IPS-20b (cell line): ENCODE measurements at regions not wholly inside any gene's neighbourhood (a gene's known extent, or its start where the extent isn't known, plus 50 kb on each side); places are given as distances from the start of the nearest gene placed in this dataset.

Experiments used
- H3K27ac ChIP-seq: one replicate; pipeline ENCODE4 v1.5.1; 2013; ENCODE audit warnings: low read length
- H3K27me3 ChIP-seq: 2 replicates; pipeline ENCODE4 v1.6.1; 2013; ENCODE audit warnings: mild to moderate bottlenecking, low read length, inconsistent platforms; ENCODE audit not compliant: insufficient read depth
- H3K36me3 ChIP-seq: 2 replicates; pipeline ENCODE4 v1.6.1; 2013; ENCODE audit warnings: low read depth, mild to moderate bottlenecking, inconsistent platforms, low read length, moderate library complexity; ENCODE audit not compliant: insufficient read depth
- H3K4me1 ChIP-seq: 2 replicates; pipeline ENCODE4 v1.6.1; 2013; ENCODE audit warnings: mild to moderate bottlenecking, control low read depth, inconsistent platforms, low read length, moderate library complexity; ENCODE audit not compliant: insufficient read depth
- H3K4me3 ChIP-seq: 2 replicates; pipeline ENCODE4 v1.5.1; 2013; ENCODE audit warnings: mild to moderate bottlenecking, low read length, inconsistent platforms
- H3K9ac ChIP-seq: 2 replicates; pipeline ENCODE4 v1.6.1; 2013; ENCODE audit warnings: low read depth, mild to moderate bottlenecking, inconsistent platforms, low read length, moderate library complexity
- H3K9me3 ChIP-seq: 2 replicates; pipeline ENCODE4 v1.6.1; 2013; ENCODE audit warnings: mild to moderate bottlenecking, low read depth, low read length, inconsistent platforms; ENCODE audit not compliant: insufficient read depth

- Histone ChIP-seq H3K9me3 (no peaks in the 10 kb centered on the region), H3K4me1 (no peaks in the 10 kb centered on the region; the same call in 1 of the 2 replicates), H3K9ac (no peak overlapping the region), H3K27ac (no peak overlapping the region), H3K36me3 (no peaks in the 10 kb centered on the region), H3K4me3 (no peak overlapping the region), H3K27me3 (no peaks in the 10 kb centered on the region)
Measured at GRCh38 chr9:78566948-78567675, 270.2 kb downstream of the PSAT1 start.

GRCh38 chr9:78567693-78568092, 270.8 kb downstream of the PSAT1 start:
- Histone ChIP-seq H3K27me3 (no peaks in the 10 kb centered on the region), H3K27ac (no peak overlapping the region), H3K9ac (no peak overlapping the region), H3K4me3 (no peak overlapping the region), H3K36me3 (no peaks in the 10 kb centered on the region), H3K9me3 (no peaks in the 10 kb centered on the region), H3K4me1 (no peaks in the 10 kb centered on the region; the same call in 1 of the 2 replicates)

DNA sequence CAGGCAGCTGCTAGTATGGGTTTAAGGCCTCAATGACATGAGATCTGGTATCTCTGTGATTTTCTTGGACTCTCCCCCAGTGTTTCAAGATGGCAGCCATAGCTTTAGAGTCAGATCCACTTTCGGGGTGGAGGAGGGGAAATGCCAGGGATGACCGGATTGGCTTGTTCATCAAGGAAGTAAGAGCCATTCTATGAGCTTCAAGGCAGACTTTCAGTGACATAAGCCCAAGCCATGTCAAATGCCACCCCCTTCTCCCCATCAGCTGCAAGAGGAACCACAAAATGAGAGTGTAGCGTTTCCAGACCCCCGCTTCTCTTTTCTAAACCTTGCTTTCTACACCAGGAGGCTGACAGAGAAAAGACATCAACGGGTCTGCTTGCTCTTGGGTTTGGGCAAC, 271.8 kb downstream of the PSAT1 start:
- peaks cover 6% of the 10 kb centered on the region; the same call in 1 of the 2 replicates for H3K4me1 ChIP-seq
- no peak overlapping the region for H3K9ac ChIP-seq
- H3K36me3 ChIP-seq, result no peaks in the 10 kb centered on the region
- no peaks in the 10 kb centered on the region for H3K9me3 ChIP-seq
- H3K4me3 ChIP-seq, result no peak overlapping the region
- H3K27me3 ChIP-seq, result no peaks in the 10 kb centered on the region
- no peak overlapping the region for H3K27ac ChIP-seq

GRCh38 chr9:78572266-78572665, 275.3 kb downstream of the PSAT1 start:
- no peak overlapping the region for H3K9ac ChIP-seq
- peaks cover 27% of the 10 kb centered on the region; the same call in 1 of the 2 replicates for H3K4me1 ChIP-seq
- no peaks in the 10 kb centered on the region for H3K9me3 ChIP-seq
- H3K36me3 ChIP-seq, result no peaks in the 10 kb centered on the region
- no peak overlapping the region for H3K27ac ChIP-seq
- H3K4me3 ChIP-seq, result no peak overlapping the region
- no peaks in the 10 kb centered on the region for H3K27me3 ChIP-seq

DNA sequence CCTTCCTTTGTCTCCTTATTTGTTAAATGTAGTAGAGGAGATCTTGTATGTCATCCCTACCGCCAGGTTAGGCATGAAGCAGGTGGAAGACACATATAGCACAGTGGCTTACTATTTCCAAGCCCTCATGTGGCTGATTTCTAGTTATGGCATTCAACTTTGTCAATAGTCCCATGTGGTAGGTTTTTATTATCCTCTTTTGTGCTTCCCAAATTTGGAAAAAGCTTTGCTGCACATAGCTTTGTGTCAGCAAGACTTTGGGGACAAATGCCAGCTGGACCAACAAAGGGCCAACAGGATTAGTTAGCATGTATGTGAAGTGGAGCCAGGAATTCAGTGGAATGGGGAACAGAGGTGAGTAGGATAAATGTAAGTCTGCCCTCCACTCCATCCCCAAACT, 276.3 kb downstream of the PSAT1 start:
- H3K27me3 ChIP-seq, result no peaks in the 10 kb centered on the region
- H3K36me3 ChIP-seq, result no peaks in the 10 kb centered on the region
- H3K27ac ChIP-seq, result no peak overlapping the region
- H3K9ac ChIP-seq, result no peak overlapping the region
- peaks cover 27% of the 10 kb centered on the region; the same call in 1 of the 2 replicates for H3K4me1 ChIP-seq
- H3K9me3 ChIP-seq, result no peaks in the 10 kb centered on the region
- no peak overlapping the region for H3K4me3 ChIP-seq

DNA sequence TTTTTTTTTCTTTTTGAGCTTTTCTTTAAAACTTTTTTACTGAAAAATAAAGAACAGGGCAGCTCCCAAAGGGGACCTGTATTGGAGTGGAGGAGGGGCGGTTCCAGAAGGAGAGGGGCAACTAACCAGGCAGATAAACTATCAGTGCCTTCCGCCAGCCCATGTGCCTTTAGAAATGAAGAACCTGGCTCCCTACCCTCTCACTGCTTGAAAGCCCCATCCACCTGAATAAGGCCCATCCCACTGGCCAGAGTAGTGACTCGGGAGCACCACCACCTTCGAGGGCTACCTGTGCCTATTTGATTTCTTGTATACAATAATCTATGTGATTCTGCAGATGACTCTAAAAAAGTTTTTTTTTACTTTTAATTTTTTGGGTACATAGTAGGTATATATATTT, 276.7 kb downstream of the PSAT1 start:
- Histone ChIP-seq H3K4me3 (no peak overlapping the region), H3K9me3 (no peaks in the 10 kb centered on the region), H3K27ac (no peak overlapping the region), H3K9ac (no peak overlapping the region), H3K36me3 (no peaks in the 10 kb centered on the region), H3K4me1 (peaks cover 27% of the 10 kb centered on the region; the same call in 1 of the 2 replicates), H3K27me3 (no peaks in the 10 kb centered on the region)

DNA sequence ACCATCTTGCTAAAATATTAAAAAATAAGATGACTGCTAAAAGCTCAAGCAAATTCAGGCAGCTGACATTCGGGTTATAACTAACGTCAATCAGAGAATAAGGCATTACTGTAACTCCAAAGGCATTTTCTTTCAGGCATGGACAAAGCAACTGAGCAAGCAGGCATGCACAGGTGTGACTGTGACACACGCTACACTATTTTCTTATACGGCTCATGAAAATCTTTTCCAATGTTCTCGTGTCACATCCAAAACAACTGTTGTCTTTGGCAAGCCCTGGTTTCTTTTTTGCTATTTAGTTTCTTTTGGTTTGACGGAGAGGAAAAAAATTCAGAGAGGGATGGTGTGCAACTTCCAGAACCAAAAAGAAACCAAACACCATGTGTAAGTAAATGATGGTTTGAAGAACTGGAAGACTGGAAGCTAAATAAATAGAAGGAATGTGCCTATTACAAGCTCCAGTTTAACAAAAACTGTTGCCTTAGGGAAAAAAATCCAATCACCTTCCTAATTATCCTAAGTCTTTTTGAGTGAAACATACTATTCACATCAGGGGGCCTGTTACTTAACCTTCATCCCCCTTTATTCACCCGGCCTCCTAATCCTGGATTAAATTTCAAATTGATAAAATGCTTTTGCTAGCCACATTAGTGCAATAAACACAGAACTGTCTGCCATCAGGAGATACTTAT, 277.6 kb downstream of the PSAT1 start:
- Histone ChIP-seq H3K27me3 (no peaks in the 10 kb centered on the region), H3K27ac (no peak overlapping the region), H3K9ac (no peak overlapping the region), H3K4me3 (no peak overlapping the region; the same call in 1 of the 2 replicates), H3K4me1 (peaks cover 27% of the 10 kb centered on the region; the same call in 1 of the 2 replicates), H3K36me3 (no peaks in the 10 kb centered on the region), H3K9me3 (no peaks in the 10 kb centered on the region)

DNA sequence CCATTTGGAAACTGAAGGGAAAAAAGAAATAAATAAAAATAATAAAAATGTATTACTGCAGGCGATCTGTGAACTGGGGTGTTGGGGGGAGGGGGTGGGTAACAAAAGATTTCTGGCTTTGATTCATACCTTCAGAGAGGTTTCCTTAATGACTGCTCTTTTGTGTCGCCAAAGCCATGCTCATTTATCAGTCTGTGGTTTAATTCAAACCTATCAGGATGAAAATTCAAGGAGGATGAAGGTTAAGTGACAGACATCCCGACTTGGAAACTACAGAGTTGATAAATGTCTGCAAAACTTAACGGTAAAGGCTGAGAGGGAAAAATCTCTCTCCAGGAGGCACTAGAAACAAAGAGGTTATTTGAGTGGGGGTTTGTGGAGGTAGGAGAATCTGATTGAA, 278.2 kb downstream of the PSAT1 start:
- no peak overlapping the region for H3K27ac ChIP-seq
- H3K4me3 ChIP-seq, result no peak overlapping the region
- peak overlapping the region; percentile 4; the same call in 1 of the 2 replicates for H3K9ac ChIP-seq
- peaks cover 27% of the 10 kb centered on the region; the same call in 1 of the 2 replicates for H3K4me1 ChIP-seq
- no peaks in the 10 kb centered on the region for H3K36me3 ChIP-seq
- no peaks in the 10 kb centered on the region for H3K27me3 ChIP-seq
- H3K9me3 ChIP-seq, result no peaks in the 10 kb centered on the region

- no peaks in the 10 kb centered on the region for H3K36me3 ChIP-seq
- H3K4me3 ChIP-seq, result no peak overlapping the region
- H3K9ac ChIP-seq, result no peak overlapping the region; the same call in 1 of the 2 replicates
- H3K27me3 ChIP-seq, result no peaks in the 10 kb centered on the region
- no peak overlapping the region for H3K27ac ChIP-seq
- peaks cover 27% of the 10 kb centered on the region; the same call in 1 of the 2 replicates for H3K4me1 ChIP-seq
- no peaks in the 10 kb centered on the region for H3K9me3 ChIP-seq
Measured at GRCh38 chr9:78575771-78576170, 278.8 kb downstream of the PSAT1 start.

DNA sequence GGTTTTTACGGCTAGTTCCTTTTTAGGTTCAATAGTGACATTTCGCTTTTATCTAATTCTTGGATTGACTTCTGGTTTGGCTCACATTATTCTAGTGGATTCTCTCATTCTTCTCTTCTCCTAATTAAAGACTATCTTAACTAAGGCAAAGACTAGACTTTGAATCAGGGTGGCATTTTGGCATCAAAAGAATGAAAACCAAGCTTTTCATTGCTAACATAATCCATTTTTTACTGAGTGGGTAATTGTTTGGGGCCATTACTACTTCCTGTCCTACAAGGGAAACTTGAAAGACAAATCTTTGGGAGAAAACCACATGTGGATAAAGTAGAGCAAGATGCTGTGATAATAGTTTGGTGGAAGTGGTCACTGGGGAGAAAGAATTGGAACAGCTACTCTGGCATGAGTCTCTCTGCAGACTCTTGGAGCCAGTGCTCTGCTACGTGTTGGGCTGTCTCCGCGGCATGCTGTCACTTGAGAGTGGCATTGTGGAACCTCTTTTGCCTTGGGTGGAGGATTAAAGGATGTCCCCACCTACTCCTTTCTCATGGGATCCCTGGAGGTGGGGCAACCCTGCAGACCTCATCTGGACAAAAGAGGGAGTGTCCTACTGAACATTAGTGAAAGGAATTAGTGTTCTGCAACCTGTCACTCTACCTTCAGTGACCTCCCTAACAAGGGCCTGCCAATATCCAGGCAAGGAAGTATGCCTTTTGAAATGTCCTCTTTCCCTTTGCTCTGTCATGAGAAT, 280.4 kb downstream of the PSAT1 start:
- no peaks in the 10 kb centered on the region for H3K9me3 ChIP-seq
- no peak overlapping the region for H3K4me3 ChIP-seq
- no peaks in the 10 kb centered on the region for H3K36me3 ChIP-seq
- peaks cover 27% of the 10 kb centered on the region; the same call in 1 of the 2 replicates for H3K4me1 ChIP-seq
- H3K27me3 ChIP-seq, result no peaks in the 10 kb centered on the region
- no peak overlapping the region for H3K9ac ChIP-seq
- no peak overlapping the region for H3K27ac ChIP-seq

DNA sequence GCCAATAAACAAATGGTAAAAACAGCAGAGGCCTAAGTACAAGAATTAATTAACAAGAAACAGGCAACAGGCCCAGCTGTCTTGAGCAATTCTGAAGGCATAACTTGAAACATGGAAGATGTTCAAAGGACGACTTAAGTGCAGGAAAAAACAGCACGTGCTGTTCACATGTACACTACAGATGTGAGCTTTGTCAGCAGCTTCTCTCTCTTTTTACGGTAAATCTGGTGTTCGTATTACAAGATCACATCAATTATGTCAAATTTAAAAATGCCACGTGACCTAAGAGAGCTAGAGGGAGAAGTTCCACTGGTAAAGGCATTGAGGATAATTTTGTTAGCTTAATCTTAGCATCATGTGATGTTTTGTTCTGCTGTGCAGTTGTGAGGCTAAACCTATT, 281.1 kb downstream of the PSAT1 start:
- Histone ChIP-seq H3K36me3 (no peaks in the 10 kb centered on the region), H3K27ac (no peak overlapping the region), H3K4me3 (no peak overlapping the region), H3K9ac (no peak overlapping the region), H3K27me3 (no peaks in the 10 kb centered on the region), H3K9me3 (no peaks in the 10 kb centered on the region), H3K4me1 (peaks cover 27% of the 10 kb centered on the region; the same call in 1 of the 2 replicates)
